HG02642 (cell line): ENCODE measurements at regions not wholly inside any gene's neighbourhood (a gene's known extent, or its start where the extent isn't known, plus 50 kb on each side); places are given as distances from the start of the nearest gene placed in this dataset.

Experiments
- ATAC-seq: cut with Tn5 transposase; IDR thresholded peaks from one replicate; pipeline ENCODE4 v1.9.1; 2021; ENCODE audit warnings: mild to moderate bottlenecking; ENCODE audit not compliant: unreplicated experiment, poor library complexity

- ATAC-seq, result no peak
Measured at GRCh38 chr2:156695020-156695419, 258.8 kb downstream of the GPD2 start.

GRCh38 chr2:156695595-156695994 is 259.4 kb downstream of the GPD2 start:
- no peak for ATAC-seq

- no peak for ATAC-seq
Measured at GRCh38 chr2:156697906-156698305, 261.7 kb downstream of the GPD2 start.

- no peak for ATAC-seq
Measured at GRCh38 chr2:156700681-156701080, 264.5 kb downstream of the GPD2 start.

- no peak for ATAC-seq
Measured at GRCh38 chr2:156702541-156702940, 266.4 kb downstream of the GPD2 start.

GRCh38 chr2:156703642-156704041 is 267.5 kb downstream of the GPD2 start:
- ATAC-seq, result no peak

GRCh38 chr2:156704132-156704531 is 268.0 kb downstream of the GPD2 start:
- ATAC-seq, result no peak

GRCh38 chr2:156704617-156705016 is 268.4 kb downstream of the GPD2 start:
- ATAC-seq, result no peak

GRCh38 chr2:156706576-156706975 is 270.4 kb downstream of the GPD2 start:
- ATAC-seq, result no peak

- ATAC-seq, result no peak
Measured at GRCh38 chr2:156708051-156708450, 271.9 kb downstream of the GPD2 start.

GRCh38 chr2:156709091-156709490 is 272.9 kb downstream of the GPD2 start:
- ATAC-seq, result no peak

- ATAC-seq, result no peak
Measured at GRCh38 chr2:156719036-156719435, 282.9 kb downstream of the GPD2 start.

- no peak for ATAC-seq
Measured at GRCh38 chr2:156727867-156728266, 291.7 kb downstream of the GPD2 start.

- no peak for ATAC-seq
Measured at GRCh38 chr2:156728328-156728727, 292.1 kb downstream of the GPD2 start.

- ATAC-seq, result no peak
Measured at GRCh38 chr2:156731506-156731905, 295.3 kb downstream of the GPD2 start.

- ATAC-seq, result no peak
Measured at GRCh38 chr2:156736950-156737349, 300.8 kb downstream of the GPD2 start.

- no peak for ATAC-seq
Measured at GRCh38 chr2:156739301-156739700, 303.1 kb downstream of the GPD2 start.

- ATAC-seq, result no peak
Measured at GRCh38 chr2:156745619-156746018, 309.4 kb downstream of the GPD2 start.

- ATAC-seq, result no peak
Measured at GRCh38 chr2:156748221-156748620, 312.0 kb downstream of the GPD2 start.

GRCh38 chr2:156752042-156752441 is 315.9 kb downstream of the GPD2 start:
- no peak for ATAC-seq

- ATAC-seq, result no peak
Measured at GRCh38 chr2:156753766-156754165, 317.6 kb downstream of the GPD2 start.

- no peak for ATAC-seq
Measured at GRCh38 chr2:156756516-156756915, 320.3 kb downstream of the GPD2 start.

GRCh38 chr2:156763174-156763573 is 327.0 kb downstream of the GPD2 start:
- ATAC-seq, result no peak
